ENCODE measurements at regions not wholly inside any gene's neighbourhood (a gene's known extent, or its start where the extent isn't known, plus 50 kb on each side); places are given as distances from the start of the nearest gene placed in this dataset.

DNA sequence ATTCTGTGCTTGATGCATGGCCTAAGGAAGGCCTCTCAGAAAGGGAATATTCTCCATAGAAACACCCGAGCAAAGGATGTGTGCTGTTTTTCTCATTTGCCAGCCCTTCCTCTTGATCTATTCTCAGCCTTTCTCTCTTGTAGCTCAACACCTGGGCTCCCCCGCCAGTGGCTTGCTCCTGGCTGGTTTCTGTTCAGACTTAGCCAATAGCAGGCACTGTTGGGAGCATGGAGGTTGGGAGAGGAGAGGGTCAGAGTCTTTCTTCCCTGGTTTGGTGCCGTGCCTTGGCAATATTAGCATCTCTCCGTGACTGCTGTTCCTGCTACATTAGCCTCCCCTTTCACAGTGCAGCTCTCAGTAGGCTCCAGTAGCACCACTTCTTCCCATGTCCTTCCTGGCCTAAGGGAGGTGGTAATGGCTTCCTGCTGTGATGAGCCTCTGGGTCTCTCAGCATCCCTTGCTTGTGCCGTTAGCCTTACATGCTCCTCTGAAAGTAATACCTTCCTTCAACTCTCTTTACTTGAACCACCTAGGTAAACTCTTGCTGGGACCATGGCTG, 269.7 kb upstream of the GAS1 start:
- intact Hi-C loops (cut with DNase I): no loop called here
- DNase-seq (ENCODE audit: low spot score): no peak

GRCh38 chr9:87223392-87224246, 274.0 kb upstream of the DAPK1 start:
- no peak for DNase-seq (ENCODE audit: low spot score)

GRCh38 chr9:87226896-87227295, 270.8 kb upstream of the DAPK1 start:
- intact Hi-C loops (cut with DNase I): no loop called here
- DNase-seq (ENCODE audit: low spot score): no peak

More at GRCh38 chr9:87223392-87224246, 274.0 kb upstream of the DAPK1 start:
- intact Hi-C loops (cut with DNase I): no loop called here

DNA sequence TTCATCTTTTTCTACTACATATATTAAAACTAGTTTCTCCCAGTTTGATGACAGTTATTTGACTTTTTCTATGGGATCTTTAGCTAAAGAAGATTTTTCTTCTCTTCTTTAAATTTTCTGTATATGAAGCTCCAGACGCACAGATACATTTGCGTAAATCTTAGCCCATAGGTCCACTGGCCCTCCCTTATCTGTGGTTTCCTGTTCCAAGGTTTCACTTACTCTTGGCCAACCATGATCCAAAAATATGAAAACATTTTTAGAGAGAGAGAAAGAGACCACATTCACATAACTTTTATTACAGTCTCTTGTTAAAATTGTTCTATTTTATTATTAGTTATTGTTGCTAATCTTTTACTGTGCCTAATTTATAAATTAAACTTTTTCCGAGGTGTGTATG, 270.2 kb upstream of the DAPK1 start:
- intact Hi-C loops (cut with DNase I): no loop called here
- no peak for DNase-seq (ENCODE audit: low spot score)

- intact Hi-C loops (cut with DNase I): no loop called here
- DNase-seq (ENCODE audit: low spot score): no peak
These were observed 268.6 kb upstream of the DAPK1 start for GRCh38 chr9:87229108-87229507.

DNA sequence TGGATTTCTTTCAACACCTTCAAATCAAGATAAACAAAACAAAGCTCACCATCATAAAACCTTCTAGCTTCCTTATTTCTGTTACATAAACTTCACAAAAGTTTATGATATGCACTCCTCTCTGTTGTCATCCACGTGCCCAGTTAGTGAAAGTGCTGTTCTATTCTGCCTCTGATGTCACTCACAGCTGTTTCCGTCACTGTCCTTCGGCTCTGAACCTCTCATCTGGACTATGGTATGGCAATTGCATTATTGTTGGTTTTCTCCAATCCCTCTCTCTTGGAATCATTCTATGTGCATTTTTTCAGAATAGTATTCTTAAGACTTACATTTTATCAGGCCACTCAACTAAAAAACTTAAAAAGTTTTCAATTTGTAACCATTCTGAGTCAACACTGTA, 264.2 kb upstream of the DAPK1 start:
- intact Hi-C loops (cut with DNase I): no loop called here
- no peak for DNase-seq (ENCODE audit: low spot score)

DNA sequence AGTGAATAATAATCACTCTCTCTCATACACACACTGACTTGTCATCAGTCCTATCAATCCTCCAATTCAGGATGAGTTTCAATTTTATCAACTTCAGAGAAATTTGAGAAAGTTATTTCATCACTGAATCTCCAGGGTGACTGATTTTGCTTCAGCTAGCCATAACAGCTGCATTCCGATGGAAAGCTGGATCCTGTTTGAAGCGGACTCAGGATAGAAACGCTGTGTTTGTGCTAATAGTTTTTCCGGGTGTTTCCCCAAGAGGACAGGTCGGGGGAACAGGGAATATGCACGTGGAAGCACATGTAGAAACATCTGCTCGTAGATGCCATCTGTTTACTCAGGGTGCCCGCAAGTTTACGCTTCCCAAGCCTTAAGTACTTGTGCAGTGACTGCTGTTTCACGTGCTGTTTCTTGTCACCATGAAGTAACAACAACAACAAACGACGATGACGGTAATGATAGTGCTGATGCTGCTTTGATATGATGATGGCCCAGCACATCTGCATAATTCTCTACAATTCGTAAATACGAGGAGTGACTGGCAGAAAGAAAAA, 263.7 kb upstream of the DAPK1 start:
- intact Hi-C loops (cut with DNase I): no loop called here
- no peak for DNase-seq (ENCODE audit: low spot score)

DNA sequence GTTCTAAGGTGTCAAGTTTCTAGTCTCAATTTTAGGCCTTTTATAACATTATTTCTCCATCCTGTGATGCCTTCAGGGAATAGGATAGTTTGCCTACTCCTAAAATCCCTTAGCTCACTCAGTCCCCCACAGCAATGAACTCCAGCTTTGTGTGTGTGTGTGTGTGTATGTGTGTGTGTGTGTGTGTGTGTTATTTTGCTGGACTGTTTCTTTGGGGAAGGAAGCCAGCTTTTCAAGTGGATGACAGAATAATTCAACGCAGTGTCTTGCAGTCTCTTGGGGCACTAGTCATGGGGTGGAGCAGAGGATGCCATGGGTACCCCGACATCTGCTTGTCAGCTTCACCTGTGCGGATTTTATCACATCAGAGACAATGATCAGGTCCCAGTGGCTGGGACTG, 262.8 kb upstream of the DAPK1 start:
- DNase-seq (ENCODE audit: low spot score): no peak
- intact Hi-C loops (cut with DNase I): no loop called here

GRCh38 chr9:87236546-87236945, 261.1 kb upstream of the DAPK1 start:
- intact Hi-C loops (cut with DNase I): no loop called here
- no peak for DNase-seq (ENCODE audit: low spot score)

GRCh38 chr9:87237336-87237735, 260.3 kb upstream of the DAPK1 start:
- intact Hi-C loops (cut with DNase I): no loop called here

GRCh38 chr9:87238545-87238944, 259.1 kb upstream of the DAPK1 start:
- intact Hi-C loops (cut with DNase I): no loop called here
- no peak for DNase-seq (ENCODE audit: low spot score)

More at GRCh38 chr9:87237336-87237735, 260.3 kb upstream of the DAPK1 start:
- DNase-seq (ENCODE audit: low spot score): no peak

DNA sequence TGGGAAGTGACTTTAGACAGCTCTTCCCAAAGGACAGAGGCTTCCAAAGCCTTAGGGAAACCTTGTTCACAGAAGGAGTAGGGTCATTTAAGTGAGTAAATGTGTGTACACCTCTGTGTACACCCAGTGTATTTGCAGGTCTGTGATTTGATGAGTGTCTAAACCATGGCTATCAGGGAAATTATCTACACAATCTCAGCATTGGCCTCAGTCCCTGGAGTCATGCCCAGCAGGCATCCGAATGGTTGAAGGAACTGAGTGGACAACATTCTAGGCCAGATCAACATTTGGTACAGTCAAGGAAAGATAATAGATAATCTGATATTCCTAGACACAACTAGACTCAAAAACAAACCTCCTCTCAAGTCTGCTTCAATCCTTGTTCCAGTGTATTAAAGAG, 258.4 kb upstream of the DAPK1 start:
- intact Hi-C loops (cut with DNase I): no loop called here

DNA sequence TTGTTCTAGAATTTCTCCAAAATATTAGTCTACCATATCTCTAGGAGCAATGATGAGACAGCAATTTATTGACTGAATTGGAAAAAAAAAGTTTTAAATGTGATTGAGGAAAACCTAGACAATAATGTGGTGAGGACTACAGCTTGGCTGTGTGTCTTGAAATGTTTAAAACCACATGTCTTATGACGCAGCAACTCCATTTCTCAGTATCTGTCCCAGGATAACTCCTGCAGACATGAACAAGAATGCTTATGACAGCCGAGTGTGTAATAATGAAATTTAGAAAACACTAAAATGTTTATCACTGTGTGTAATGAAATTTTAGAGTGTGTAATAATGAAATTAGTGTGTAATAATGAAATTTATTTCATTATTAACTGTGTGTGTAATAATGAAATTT, 254.1 kb upstream of the DAPK1 start:
- no peak for DNase-seq (ENCODE audit: low spot score)
- intact Hi-C loops (cut with DNase I): no loop called here

More for the DNA sequence above, 258.4 kb upstream of the DAPK1 start:
- no peak for DNase-seq (ENCODE audit: low spot score)

DNA sequence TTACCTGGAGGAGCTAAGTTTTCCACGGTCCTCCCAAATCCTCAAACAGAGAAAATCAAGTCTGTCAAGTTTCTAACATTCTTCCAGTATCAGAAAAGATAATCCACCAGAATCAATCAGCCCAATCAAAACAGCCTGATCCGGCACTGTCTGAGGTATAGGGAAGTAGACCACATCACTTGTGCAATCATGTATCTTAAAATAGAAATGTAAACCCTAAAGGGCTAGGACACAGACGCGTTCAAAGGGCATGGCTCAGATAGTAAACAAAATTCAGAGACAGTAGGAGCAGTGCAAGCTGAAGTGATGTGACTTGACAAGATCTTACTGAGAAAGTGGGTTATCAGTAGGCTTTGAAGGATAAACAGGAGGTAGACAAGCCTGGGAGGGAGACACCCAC, 252.4 kb upstream of the DAPK1 start:
- no peak for DNase-seq (ENCODE audit: low spot score)
- intact Hi-C loops (cut with DNase I): no loop called here

GRCh38 chr9:87247097-87247496, 250.6 kb upstream of the DAPK1 start:
- DNase-seq (ENCODE audit: low spot score): no peak
- intact Hi-C loops (cut with DNase I): no loop called here

- intact Hi-C loops (cut with DNase I): no loop called here
These were observed 248.6 kb upstream of the DAPK1 start for GRCh38 chr9:87249029-87249428.

GRCh38 chr9:87250205-87250604, 247.5 kb upstream of the DAPK1 start:
- intact Hi-C loops (cut with DNase I): no loop called here
- DNase-seq (ENCODE audit: low spot score): no peak

More at GRCh38 chr9:87249029-87249428, 248.6 kb upstream of the DAPK1 start:
- DNase-seq (ENCODE audit: low spot score): no peak

GRCh38 chr9:87255431-87256155, 242.1 kb upstream of the DAPK1 start:
- intact Hi-C loops (cut with DNase I): no loop called here
- no peak for DNase-seq (ENCODE audit: low spot score)

DNA sequence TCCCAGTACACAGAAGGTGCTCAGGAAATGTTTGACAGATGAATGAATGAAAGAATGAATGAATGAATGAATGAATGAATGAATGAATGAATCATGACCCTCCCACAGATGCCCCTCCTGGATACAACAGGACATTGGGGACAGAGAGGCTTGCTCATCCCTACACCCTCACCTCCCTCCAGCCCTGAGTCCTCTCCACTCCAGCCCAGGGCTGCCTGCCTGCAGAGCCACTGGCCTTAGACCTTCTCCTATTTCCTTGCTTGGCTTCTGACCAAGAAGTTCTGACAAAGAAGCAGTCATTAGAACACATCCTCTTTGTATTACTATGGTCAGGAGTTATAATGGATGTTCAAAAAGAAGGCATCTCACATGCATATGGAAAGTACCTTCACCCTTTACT, 240.7 kb upstream of the DAPK1 start:
- intact Hi-C loops (cut with DNase I): no loop called here
- no peak for DNase-seq (ENCODE audit: low spot score)
